ENCODE measurements at regions not wholly inside any gene's neighbourhood (a gene's known extent, or its start where the extent isn't known, plus 50 kb on each side); places are given as distances from the start of the nearest gene placed in this dataset.
"Not testable (repeated sequence)": the region's sequence is repeated elsewhere in the genome, so short reads cannot be mapped to it uniquely, and the experiment has no call there.

GRCh38 chr2:144012304-144012703 lies 507.6 kb downstream of the ZEB2 start:
- Mint-ChIP-seq H3K4me3 (no peak overlapping the region), H3K4me1 (ENCODE audit: low read depth) (no peaks in the 10 kb centered on the region), H3K27me3 (ENCODE audit: low read depth) (no peaks in the 10 kb centered on the region), H3K9me3 (no peaks in the 10 kb centered on the region), H3K36me3 (ENCODE audit: insufficient read depth in 2 of 2) (peaks cover 0 to 4% of the 10 kb centered on the region in 2 donors), H3K27ac (no peak overlapping the region)
- DNase-seq, result no peak
- ATAC-seq (replicated peaks in 1 of 2), result no peak

- no peak for DNase-seq
- no peak for ATAC-seq (replicated peaks in 1 of 2)
- H3K4me1 Mint-ChIP-seq (ENCODE audit: low read depth), result no peaks in the 10 kb centered on the region
- no peak overlapping the region for H3K27ac Mint-ChIP-seq
- H3K4me3 Mint-ChIP-seq, result no peak overlapping the region
- H3K27me3 Mint-ChIP-seq (ENCODE audit: low read depth), result no peaks in the 10 kb centered on the region
- peaks cover 0 to 4% of the 10 kb centered on the region in 2 donors for H3K36me3 Mint-ChIP-seq (ENCODE audit: insufficient read depth in 2 of 2)
- no peaks in the 10 kb centered on the region for H3K9me3 Mint-ChIP-seq
Observed at GRCh38 chr2:144011553-144011952, 508.4 kb downstream of the ZEB2 start.

GRCh38 chr2:144011098-144011497 lies 508.8 kb downstream of the ZEB2 start:
- no peak for ATAC-seq (replicated peaks in 1 of 2)
- Mint-ChIP-seq H3K9me3 (no peaks in the 10 kb centered on the region), H3K27me3 (ENCODE audit: low read depth) (no peaks in the 10 kb centered on the region), H3K27ac (no peak overlapping the region), H3K36me3 (ENCODE audit: insufficient read depth in 2 of 2) (peaks cover 0 to 4% of the 10 kb centered on the region in 2 donors), H3K4me1 (ENCODE audit: low read depth) (no peaks in the 10 kb centered on the region), H3K4me3 (no peak overlapping the region)
- no peak for DNase-seq

GRCh38 chr2:144010096-144010836 lies 509.7 kb downstream of the ZEB2 start:
- Mint-ChIP-seq H3K4me3 (no peak overlapping the region), H3K27me3 (ENCODE audit: low read depth) (no peaks in the 10 kb centered on the region), H3K4me1 (ENCODE audit: low read depth) (no peaks in the 10 kb centered on the region), H3K9me3 (no peaks in the 10 kb centered on the region), H3K36me3 (ENCODE audit: insufficient read depth in 2 of 2) (peaks cover 0 to 4% of the 10 kb centered on the region in 2 donors), H3K27ac (no peak overlapping the region)
- DNase-seq (no peak), ATAC-seq (replicated peaks in 1 of 2) (no peak)

- no peaks in the 10 kb centered on the region for H3K4me1 Mint-ChIP-seq (ENCODE audit: low read depth)
- no peaks in the 10 kb centered on the region for H3K27me3 Mint-ChIP-seq (ENCODE audit: low read depth)
- no peak for DNase-seq
- no peak overlapping the region for H3K4me3 Mint-ChIP-seq
- no peak overlapping the region for H3K27ac Mint-ChIP-seq
- H3K36me3 Mint-ChIP-seq (ENCODE audit: insufficient read depth in 2 of 2), result peaks cover 0 to 4% of the 10 kb centered on the region in 2 donors
- no peaks in the 10 kb centered on the region for H3K9me3 Mint-ChIP-seq
- no peak for ATAC-seq (replicated peaks in 1 of 2)
Observed at GRCh38 chr2:144006139-144006538, 513.8 kb downstream of the ZEB2 start.

GRCh38 chr2:144004742-144005141 lies 515.2 kb downstream of the ZEB2 start:
- no peaks in the 10 kb centered on the region for H3K9me3 Mint-ChIP-seq
- no peak for DNase-seq
- no peaks in the 10 kb centered on the region for H3K4me1 Mint-ChIP-seq (ENCODE audit: low read depth)
- H3K36me3 Mint-ChIP-seq (ENCODE audit: insufficient read depth in 2 of 2), result peaks cover 0 to 4% of the 10 kb centered on the region in 2 donors
- H3K27ac Mint-ChIP-seq, result no peak overlapping the region
- H3K27me3 Mint-ChIP-seq (ENCODE audit: low read depth), result no peaks in the 10 kb centered on the region
- H3K4me3 Mint-ChIP-seq, result no peak overlapping the region
- no peak for ATAC-seq (replicated peaks in 1 of 2)

- Mint-ChIP-seq H3K27me3 (ENCODE audit: low read depth) (no peaks in the 10 kb centered on the region), H3K9me3 (no peaks in the 10 kb centered on the region), H3K4me1 (ENCODE audit: low read depth) (no peaks in the 10 kb centered on the region), H3K36me3 (ENCODE audit: insufficient read depth in 2 of 2) (peaks cover 0 to 2% of the 10 kb centered on the region in 2 donors), H3K4me3 (no peak overlapping the region), H3K27ac (no peak overlapping the region)
- DNase-seq (no peak), ATAC-seq (replicated peaks in 1 of 2) (no peak)
Observed at GRCh38 chr2:144003460-144004075, 516.4 kb downstream of the ZEB2 start.

GRCh38 chr2:143996974-143997373 lies 522.9 kb downstream of the ZEB2 start:
- Mint-ChIP-seq H3K4me3 (no peak overlapping the region), H3K4me1 (ENCODE audit: low read depth) (no peaks in the 10 kb centered on the region), H3K9me3 (no peaks in the 10 kb centered on the region), H3K27me3 (ENCODE audit: low read depth) (no peaks in the 10 kb centered on the region), H3K36me3 (ENCODE audit: insufficient read depth in 2 of 2) (no peaks in the 10 kb centered on the region), H3K27ac (no peak overlapping the region)
- ATAC-seq (replicated peaks in 1 of 2) (no peak), DNase-seq (no peak)

GRCh38 chr2:143994961-143995360 lies 525.0 kb downstream of the ZEB2 start:
- Mint-ChIP-seq H3K27me3 (ENCODE audit: low read depth) (no peaks in the 10 kb centered on the region), H3K9me3 (peaks cover 0 to 4% of the 10 kb centered on the region in 2 donors), H3K27ac (no peak overlapping the region), H3K36me3 (ENCODE audit: insufficient read depth in 2 of 2) (peaks cover 0 to 10% of the 10 kb centered on the region in 2 donors), H3K4me3 (no peak overlapping the region), H3K4me1 (ENCODE audit: low read depth) (no peaks in the 10 kb centered on the region)
- DNase-seq, result no peak
- ATAC-seq (replicated peaks in 1 of 2), result no peak

- peaks cover 0 to 10% of the 10 kb centered on the region in 2 donors for H3K36me3 Mint-ChIP-seq (ENCODE audit: insufficient read depth in 2 of 2)
- not testable (repeated sequence) for H3K4me1 Mint-ChIP-seq (ENCODE audit: low read depth); H3K4me3 Mint-ChIP-seq; DNase-seq; H3K27me3 Mint-ChIP-seq (ENCODE audit: low read depth); H3K9me3 Mint-ChIP-seq; H3K27ac Mint-ChIP-seq; ATAC-seq (replicated peaks in 1 of 2)
Observed at GRCh38 chr2:143991596-143991995, 528.3 kb downstream of the ZEB2 start.

GRCh38 chr2:143988082-143988481 lies 531.8 kb downstream of the ZEB2 start:
- DNase-seq (no peak), ATAC-seq (replicated peaks in 1 of 2) (peak in 1 of 2 donors; percentile 34)
- no peak overlapping the region for H3K4me3 Mint-ChIP-seq
- H3K27ac Mint-ChIP-seq, result no peak overlapping the region
- peaks cover 0 to 4% of the 10 kb centered on the region in 2 donors for H3K9me3 Mint-ChIP-seq
- no peaks in the 10 kb centered on the region for H3K4me1 Mint-ChIP-seq (ENCODE audit: low read depth)
- peaks cover 0 to 10% of the 10 kb centered on the region in 2 donors for H3K36me3 Mint-ChIP-seq (ENCODE audit: insufficient read depth in 2 of 2)
- H3K27me3 Mint-ChIP-seq (ENCODE audit: low read depth), result no peaks in the 10 kb centered on the region

- Mint-ChIP-seq H3K4me3 (no peak overlapping the region), H3K27me3 (ENCODE audit: low read depth) (no peaks in the 10 kb centered on the region), H3K27ac (no peak overlapping the region), H3K9me3 (no peaks in the 10 kb centered on the region), H3K4me1 (ENCODE audit: low read depth) (no peaks in the 10 kb centered on the region), H3K36me3 (ENCODE audit: insufficient read depth in 2 of 2) (no peaks in the 10 kb centered on the region)
- ATAC-seq (replicated peaks in 1 of 2) (no peak), DNase-seq (no peak)
Observed at GRCh38 chr2:143981428-143981827, 538.5 kb downstream of the ZEB2 start.

GRCh38 chr2:143977356-143977755 lies 542.6 kb downstream of the ZEB2 start:
- Mint-ChIP-seq H3K4me1 (ENCODE audit: low read depth) (no peaks in the 10 kb centered on the region), H3K36me3 (ENCODE audit: insufficient read depth in 2 of 2) (no peaks in the 10 kb centered on the region), H3K4me3 (no peak overlapping the region), H3K9me3 (no peaks in the 10 kb centered on the region), H3K27ac (no peak overlapping the region), H3K27me3 (ENCODE audit: low read depth) (no peaks in the 10 kb centered on the region)
- DNase-seq, result no peak
- ATAC-seq (replicated peaks in 1 of 2), result no peak

- DNase-seq (no peak), ATAC-seq (replicated peaks in 1 of 2) (no peak)
- H3K9me3 Mint-ChIP-seq, result no peaks in the 10 kb centered on the region
- H3K36me3 Mint-ChIP-seq (ENCODE audit: insufficient read depth in 2 of 2), result no peaks in the 10 kb centered on the region
- H3K4me3 Mint-ChIP-seq, result no peak overlapping the region
- H3K4me1 Mint-ChIP-seq (ENCODE audit: low read depth), result no peaks in the 10 kb centered on the region
- H3K27me3 Mint-ChIP-seq (ENCODE audit: low read depth), result no peaks in the 10 kb centered on the region
- H3K27ac Mint-ChIP-seq, result no peak overlapping the region
Observed at GRCh38 chr2:143975216-143975615, 544.7 kb downstream of the ZEB2 start.
